Neural cell (in vitro differentiated cells): ENCODE measurements at regions not wholly inside any gene's neighbourhood (a gene's known extent, or its start where the extent isn't known, plus 50 kb on each side); places are given as distances from the start of the nearest gene placed in this dataset.
"Not testable (repeated sequence)": the region's sequence is repeated elsewhere in the genome, so short reads cannot be mapped to it uniquely, and the experiment has no call there.

Experiments used
- H2AFZ ChIP-seq: fragments of 200-600, 300-800 bp; sonication (generic), shearing (Covaris generic); 2 replicates; pipeline ENCODE4 v1.6.0; 2014; ENCODE audit warnings: low read depth, mild to moderate bottlenecking, antibody characterized with exemption, low read length, moderate library complexity
- H3F3A ChIP-seq: fragments of 200-600 bp; shearing (Covaris generic); 2 replicates; pipeline ENCODE4 v1.6.1; 2016; ENCODE audit warnings: mild to moderate bottlenecking, moderate library complexity, mixed read lengths, antibody characterized with exemption, low read length; ENCODE audit not compliant: insufficient read depth, poor library complexity, severe bottlenecking
- H3K27ac ChIP-seq: fragments of 200-600, 300-800 bp; sonication (generic), shearing (Covaris generic); 2 replicates; pipeline ENCODE4 v1.5.1; 2014; ENCODE audit warnings: mild to moderate bottlenecking, low read length, moderate library complexity
- H3K27me3 ChIP-seq: fragments of 300-800, 200-600 bp; sonication (generic), shearing (Covaris generic); 2 replicates; pipeline ENCODE4 v1.6.0; 2014; ENCODE audit warnings: mild to moderate bottlenecking, low read depth, low read length, moderate library complexity; ENCODE audit not compliant: insufficient read depth
- H3K36me3 ChIP-seq: fragments of 300-800, 200-600 bp; sonication (generic), shearing (Covaris generic); 2 replicates; pipeline ENCODE4 v1.5.1; 2014; ENCODE audit warnings: mild to moderate bottlenecking, antibody characterized with exemption, low read length, moderate library complexity; ENCODE audit not compliant: insufficient read depth
- H3K4me2 ChIP-seq: fragments of 300-800, 200-600 bp; sonication (generic), shearing (Covaris generic); 2 replicates; pipeline ENCODE4 v1.6.0; 2014; ENCODE audit warnings: mild to moderate bottlenecking, low read length
- H3K4me3 ChIP-seq: fragments of 300-800, 200-600 bp; sonication (generic), shearing (Covaris generic); 2 replicates; pipeline ENCODE4 v1.5.1; 2014; ENCODE audit warnings: mild to moderate bottlenecking, low read length, moderate library complexity
- H3K79me2 ChIP-seq: fragments of 200-600 bp; shearing (Covaris generic); replicated peaks from 2 replicates; pipeline ENCODE4 v1.6.0; 2014; ENCODE audit warnings: mild to moderate bottlenecking, low read length, moderate library complexity; ENCODE audit not compliant: insufficient read depth
- H3K9ac ChIP-seq: fragments of 300-800, 200-600 bp; sonication (generic), shearing (Covaris generic); 2 replicates; pipeline ENCODE4 v1.6.1; 2016; ENCODE audit warnings: mild to moderate bottlenecking, low read length, mixed read lengths
- H3K9me2 ChIP-seq: fragments of 200-600 bp; shearing (Covaris generic); 2 replicates; pipeline ENCODE4 v1.6.1; 2016; ENCODE audit warnings: mild to moderate bottlenecking, low read length, mixed read lengths; ENCODE audit not compliant: insufficient read depth
- H3K9me3 ChIP-seq: fragments of 200-600, 300-800 bp; sonication (generic), shearing (Covaris generic); 2 replicates; pipeline ENCODE4 v1.6.1; 2016; ENCODE audit warnings: mild to moderate bottlenecking, mixed run types, low read length, moderate library complexity, mixed read lengths
- H4K20me1 ChIP-seq: fragments of 200-600 bp; shearing (Covaris generic); 2 replicates; pipeline ENCODE4 v1.6.1; 2016; ENCODE audit warnings: mild to moderate bottlenecking, mixed run types; ENCODE audit not compliant: insufficient read depth
- EP300 ChIP-seq: fragments of 450-650 bp; conservative IDR thresholded peaks from 2 replicates; pipeline ENCODE4 v1.6.1; 2014; ENCODE audit warnings: antibody characterized with exemption, mild to moderate bottlenecking, moderate library complexity; ENCODE audit not compliant: poor library complexity, severe bottlenecking
- EZH2 ChIP-seq: fragments of 200-600, 300-800 bp; shearing (Covaris generic), sonication (generic); IDR thresholded peaks from 2 replicates; pipeline ENCODE4 v1.6.1; 2014; ENCODE audit warnings: antibody characterized with exemption, low read length, borderline replicate concordance, mild to moderate bottlenecking; ENCODE audit not compliant: insufficient read depth, poor library complexity, severe bottlenecking
- MXI1 ChIP-seq: fragments of 450-650 bp; conservative IDR thresholded peaks from 2 replicates; pipeline ENCODE4 v1.6.1; 2014; ENCODE audit warnings: antibody characterized with exemption, mild to moderate bottlenecking; ENCODE audit not compliant: poor library complexity, severe bottlenecking
- POLR2AphosphoS5 ChIP-seq: IDR thresholded peaks from 2 replicates; pipeline ENCODE4 v1.6.1; 2012
- RAD21 ChIP-seq: fragments of 450-650 bp; conservative IDR thresholded peaks from 2 replicates; pipeline ENCODE4 v1.6.1; 2014; ENCODE audit warnings: antibody characterized with exemption, mild to moderate bottlenecking, moderate library complexity
- SMC3 ChIP-seq: fragments of 450-650 bp; conservative IDR thresholded peaks from 2 replicates; pipeline ENCODE4 v1.6.1; 2014; ENCODE audit warnings: antibody characterized with exemption, mild to moderate bottlenecking, moderate library complexity; ENCODE audit not compliant: poor library complexity
- TAF1 ChIP-seq: IDR thresholded peaks from 2 replicates; pipeline ENCODE4 v1.6.1; 2012; ENCODE audit warnings: low read depth
- TF ChIP-seq, protein P1 (sequence below): fragments of 450-650 bp; IDR thresholded peaks from 2 replicates; pipeline ENCODE4 v1.5.1; 2014; ENCODE audit warnings: antibody characterized with exemption, mild to moderate bottlenecking, moderate library complexity; ENCODE audit not compliant: poor library complexity, severe bottlenecking
- TF ChIP-seq, protein P2 (sequence below): IDR thresholded peaks from 2 replicates; pipeline ENCODE4 v1.6.1; 2012; ENCODE audit warnings: borderline replicate concordance

DNA sequence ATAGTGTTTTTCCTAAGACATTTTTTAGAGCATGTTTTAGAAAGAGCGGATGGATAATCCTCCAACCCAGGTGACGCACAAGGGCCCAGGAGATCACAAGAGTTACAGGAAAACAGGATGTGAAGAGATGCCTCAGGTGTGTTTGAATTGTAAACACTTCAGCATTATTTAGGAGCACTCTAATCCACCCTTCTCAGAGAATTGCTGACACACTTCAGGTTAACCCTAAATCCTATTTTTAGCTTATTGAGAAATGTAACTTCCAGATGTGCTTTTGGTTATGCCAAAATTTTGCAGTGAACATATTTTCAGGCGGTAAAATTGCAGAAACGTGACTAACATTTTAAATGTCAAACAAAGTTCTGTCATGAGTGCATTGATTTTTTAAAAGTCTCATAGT lies 755.4 kb upstream of the CTNND2 start:
- no peak overlapping the region for H3K4me2 ChIP-seq
- no peak overlapping the region for H2AFZ ChIP-seq
- no peaks in the 10 kb centered on the region for H3K9me3 ChIP-seq
- H3F3A ChIP-seq, result no peaks in the 10 kb centered on the region
- H3K27me3 ChIP-seq, result no peaks in the 10 kb centered on the region
- H4K20me1 ChIP-seq, result no peaks in the 10 kb centered on the region
- TF ChIP-seq MXI1, result no peak
- TF ChIP-seq, protein P1, sequence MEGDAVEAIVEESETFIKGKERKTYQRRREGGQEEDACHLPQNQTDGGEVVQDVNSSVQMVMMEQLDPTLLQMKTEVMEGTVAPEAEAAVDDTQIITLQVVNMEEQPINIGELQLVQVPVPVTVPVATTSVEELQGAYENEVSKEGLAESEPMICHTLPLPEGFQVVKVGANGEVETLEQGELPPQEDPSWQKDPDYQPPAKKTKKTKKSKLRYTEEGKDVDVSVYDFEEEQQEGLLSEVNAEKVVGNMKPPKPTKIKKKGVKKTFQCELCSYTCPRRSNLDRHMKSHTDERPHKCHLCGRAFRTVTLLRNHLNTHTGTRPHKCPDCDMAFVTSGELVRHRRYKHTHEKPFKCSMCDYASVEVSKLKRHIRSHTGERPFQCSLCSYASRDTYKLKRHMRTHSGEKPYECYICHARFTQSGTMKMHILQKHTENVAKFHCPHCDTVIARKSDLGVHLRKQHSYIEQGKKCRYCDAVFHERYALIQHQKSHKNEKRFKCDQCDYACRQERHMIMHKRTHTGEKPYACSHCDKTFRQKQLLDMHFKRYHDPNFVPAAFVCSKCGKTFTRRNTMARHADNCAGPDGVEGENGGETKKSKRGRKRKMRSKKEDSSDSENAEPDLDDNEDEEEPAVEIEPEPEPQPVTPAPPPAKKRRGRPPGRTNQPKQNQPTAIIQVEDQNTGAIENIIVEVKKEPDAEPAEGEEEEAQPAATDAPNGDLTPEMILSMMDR, result no peak
- TF ChIP-seq, protein P2, sequence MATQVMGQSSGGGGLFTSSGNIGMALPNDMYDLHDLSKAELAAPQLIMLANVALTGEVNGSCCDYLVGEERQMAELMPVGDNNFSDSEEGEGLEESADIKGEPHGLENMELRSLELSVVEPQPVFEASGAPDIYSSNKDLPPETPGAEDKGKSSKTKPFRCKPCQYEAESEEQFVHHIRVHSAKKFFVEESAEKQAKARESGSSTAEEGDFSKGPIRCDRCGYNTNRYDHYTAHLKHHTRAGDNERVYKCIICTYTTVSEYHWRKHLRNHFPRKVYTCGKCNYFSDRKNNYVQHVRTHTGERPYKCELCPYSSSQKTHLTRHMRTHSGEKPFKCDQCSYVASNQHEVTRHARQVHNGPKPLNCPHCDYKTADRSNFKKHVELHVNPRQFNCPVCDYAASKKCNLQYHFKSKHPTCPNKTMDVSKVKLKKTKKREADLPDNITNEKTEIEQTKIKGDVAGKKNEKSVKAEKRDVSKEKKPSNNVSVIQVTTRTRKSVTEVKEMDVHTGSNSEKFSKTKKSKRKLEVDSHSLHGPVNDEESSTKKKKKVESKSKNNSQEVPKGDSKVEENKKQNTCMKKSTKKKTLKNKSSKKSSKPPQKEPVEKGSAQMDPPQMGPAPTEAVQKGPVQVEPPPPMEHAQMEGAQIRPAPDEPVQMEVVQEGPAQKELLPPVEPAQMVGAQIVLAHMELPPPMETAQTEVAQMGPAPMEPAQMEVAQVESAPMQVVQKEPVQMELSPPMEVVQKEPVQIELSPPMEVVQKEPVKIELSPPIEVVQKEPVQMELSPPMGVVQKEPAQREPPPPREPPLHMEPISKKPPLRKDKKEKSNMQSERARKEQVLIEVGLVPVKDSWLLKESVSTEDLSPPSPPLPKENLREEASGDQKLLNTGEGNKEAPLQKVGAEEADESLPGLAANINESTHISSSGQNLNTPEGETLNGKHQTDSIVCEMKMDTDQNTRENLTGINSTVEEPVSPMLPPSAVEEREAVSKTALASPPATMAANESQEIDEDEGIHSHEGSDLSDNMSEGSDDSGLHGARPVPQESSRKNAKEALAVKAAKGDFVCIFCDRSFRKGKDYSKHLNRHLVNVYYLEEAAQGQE, result no peak
- no peak for TF ChIP-seq TAF1
- TF ChIP-seq POLR2AphosphoS5, result no peak
- TF ChIP-seq RAD21, result no peak
- no peak for TF ChIP-seq EZH2
- no peak for TF ChIP-seq EP300
- TF ChIP-seq SMC3, result no peak
- no peaks in the 10 kb centered on the region for H3K9me2 ChIP-seq
- no peak overlapping the region for H3K4me3 ChIP-seq
- H3K9ac ChIP-seq, result no peak overlapping the region
- no peaks in the 10 kb centered on the region for H3K36me3 ChIP-seq
- no peak overlapping the region for H3K27ac ChIP-seq
- no peaks in the 10 kb centered on the region for H3K79me2 ChIP-seq

DNA sequence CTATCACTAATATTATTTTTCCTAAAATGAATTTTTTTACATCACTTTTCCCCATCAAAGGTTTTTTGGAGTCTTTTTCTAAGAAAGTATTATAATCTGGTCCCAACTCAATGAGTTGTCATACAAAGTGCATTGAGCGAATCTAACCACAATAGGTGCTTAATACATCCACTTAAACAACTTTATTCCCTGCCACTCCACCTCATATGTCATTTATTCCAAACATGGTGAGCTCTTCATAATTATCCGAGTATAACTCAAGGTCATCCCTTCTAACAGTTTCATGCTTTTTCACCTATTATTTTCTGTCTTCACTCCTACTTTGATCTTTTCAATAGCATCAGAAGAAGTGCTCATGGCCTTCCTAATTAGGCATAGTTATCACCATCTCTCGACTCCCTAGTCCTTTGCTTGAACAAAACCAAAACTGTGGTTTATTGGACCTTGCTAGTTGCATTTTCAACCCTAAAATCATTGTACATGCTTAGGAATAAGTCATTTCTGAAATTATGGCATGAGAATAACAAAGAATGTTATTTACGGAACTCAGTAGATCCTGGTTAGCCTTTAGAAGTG lies 754.7 kb upstream of the CTNND2 start:
- no peaks in the 10 kb centered on the region for H3K9me2 ChIP-seq
- H3F3A ChIP-seq, result no peaks in the 10 kb centered on the region
- no peaks in the 10 kb centered on the region for H3K27me3 ChIP-seq
- H3K4me2 ChIP-seq, result no peak overlapping the region
- H3K27ac ChIP-seq, result no peak overlapping the region
- H2AFZ ChIP-seq, result no peak overlapping the region
- no peaks in the 10 kb centered on the region for H3K9me3 ChIP-seq
- H3K9ac ChIP-seq, result no peak overlapping the region
- H3K4me3 ChIP-seq, result no peak overlapping the region
- no peak for TF ChIP-seq TAF1
- TF ChIP-seq, protein P1, result no peak
- TF ChIP-seq RAD21, result no peak
- no peak for TF ChIP-seq EP300
- TF ChIP-seq EZH2, result no peak
- no peak for TF ChIP-seq SMC3
- no peak for TF ChIP-seq MXI1
- TF ChIP-seq, protein P2, result no peak
- TF ChIP-seq POLR2AphosphoS5, result no peak
- no peaks in the 10 kb centered on the region for H4K20me1 ChIP-seq
- H3K36me3 ChIP-seq, result no peaks in the 10 kb centered on the region
- H3K79me2 ChIP-seq, result no peaks in the 10 kb centered on the region

DNA sequence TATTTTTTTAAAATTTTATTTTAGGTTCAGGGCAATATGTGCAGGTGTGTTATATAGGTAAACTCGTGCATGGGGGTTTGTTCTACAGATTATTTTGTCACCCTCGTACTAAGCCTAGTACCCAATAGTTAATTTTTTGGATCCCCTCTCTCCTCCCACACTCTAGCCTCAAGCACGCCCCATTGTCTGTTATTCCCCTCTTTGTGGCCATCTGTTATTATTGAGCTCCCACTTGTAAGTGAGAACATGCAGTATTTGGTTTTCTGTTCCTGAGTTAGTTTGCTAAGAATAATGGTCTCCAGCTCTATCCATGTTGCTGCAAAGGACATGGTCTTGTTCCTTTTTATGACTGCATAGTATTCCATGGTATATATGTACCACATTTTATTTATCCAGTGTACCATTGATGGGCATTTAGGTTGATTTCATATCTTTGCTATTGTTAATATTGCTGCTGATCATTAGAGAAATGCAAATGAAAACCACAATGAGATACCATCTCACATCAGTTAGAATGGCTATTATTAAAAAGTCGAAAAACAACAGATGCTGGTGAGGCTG lies 753.7 kb upstream of the CTNND2 start:
- not testable (repeated sequence) for H2AFZ ChIP-seq, H3K36me3 ChIP-seq, H3K9ac ChIP-seq, H3K79me2 ChIP-seq, H3K4me3 ChIP-seq, H3F3A ChIP-seq, H3K9me2 ChIP-seq, H3K9me3 ChIP-seq, H3K27me3 ChIP-seq, H4K20me1 ChIP-seq, H3K4me2 ChIP-seq, H3K27ac ChIP-seq
